ENCODE measurements at regions not wholly inside any gene's neighbourhood (a gene's known extent, or its start where the extent isn't known, plus 50 kb on each side); places are given as distances from the start of the nearest gene placed in this dataset.
"Not testable (repeated sequence)": the region's sequence is repeated elsewhere in the genome, so short reads cannot be mapped to it uniquely, and the experiment has no call there.

- no peak for DNase-seq (ENCODE audit: low spot score)
These were observed 1644.9 kb downstream of the SUCLG1 start for GRCh38 chr2:82814146-82814545.

GRCh38 chr2:82811946-82812345, 1647.1 kb downstream of the SUCLG1 start:
- no peak for DNase-seq (ENCODE audit: low spot score)

- DNase-seq (ENCODE audit: low spot score) = no peak
These were observed 1655.8 kb downstream of the SUCLG1 start for GRCh38 chr2:82803307-82803706.

- DNase-seq (ENCODE audit: low spot score) = no peak
These were observed 1661.6 kb downstream of the SUCLG1 start for GRCh38 chr2:82797469-82797868.

GRCh38 chr2:82796132-82796531, 1662.9 kb downstream of the SUCLG1 start:
- DNase-seq (ENCODE audit: low spot score) = no peak

GRCh38 chr2:82795446-82795845, 1663.6 kb downstream of the SUCLG1 start:
- DNase-seq (ENCODE audit: low spot score) = no peak

GRCh38 chr2:82793711-82794435, 1665.2 kb downstream of the SUCLG1 start:
- DNase-seq (ENCODE audit: low spot score) = no peak

GRCh38 chr2:82792316-82792715, 1666.8 kb downstream of the SUCLG1 start:
- DNase-seq (ENCODE audit: low spot score) = no peak

- no peak for DNase-seq (ENCODE audit: low spot score)
These were observed 1668.7 kb downstream of the SUCLG1 start for GRCh38 chr2:82790206-82791021.

GRCh38 chr2:82789851-82790205, 1669.3 kb downstream of the SUCLG1 start:
- DNase-seq (ENCODE audit: low spot score) = no peak

- no peak for DNase-seq (ENCODE audit: low spot score)
These were observed 1677.7 kb downstream of the SUCLG1 start for GRCh38 chr2:82781176-82781915.

GRCh38 chr2:82780050-82780449, 1679.0 kb downstream of the SUCLG1 start:
- no peak for DNase-seq (ENCODE audit: low spot score)

- DNase-seq (ENCODE audit: low spot score) = no peak
These were observed 1706.7 kb downstream of the SUCLG1 start for GRCh38 chr2:82752396-82752795.

- DNase-seq (ENCODE audit: low spot score) = no peak
These were observed 1710.4 kb downstream of the SUCLG1 start for GRCh38 chr2:82748653-82749052.

GRCh38 chr2:82740527-82740926, 1718.6 kb downstream of the SUCLG1 start:
- no peak for DNase-seq (ENCODE audit: low spot score)

- DNase-seq (ENCODE audit: low spot score) = not testable (repeated sequence)
These were observed 1721.1 kb downstream of the SUCLG1 start for GRCh38 chr2:82737965-82738364.

- DNase-seq (ENCODE audit: low spot score) = no peak
These were observed 1723.7 kb downstream of the SUCLG1 start for GRCh38 chr2:82735336-82735735.

GRCh38 chr2:82731824-82732223, 1727.3 kb downstream of the SUCLG1 start:
- no peak for DNase-seq (ENCODE audit: low spot score)

- DNase-seq (ENCODE audit: low spot score) = no peak
These were observed 1728.3 kb downstream of the SUCLG1 start for GRCh38 chr2:82730811-82731210.

- no peak for DNase-seq (ENCODE audit: low spot score)
These were observed 1731.0 kb downstream of the SUCLG1 start for GRCh38 chr2:82728090-82728489.

- no peak for DNase-seq (ENCODE audit: low spot score)
These were observed 1750.4 kb downstream of the SUCLG1 start for GRCh38 chr2:82708681-82709080.

- no peak for DNase-seq (ENCODE audit: low spot score)
These were observed 1761.8 kb downstream of the SUCLG1 start for GRCh38 chr2:82697231-82697630.

- no peak for DNase-seq (ENCODE audit: low spot score)
These were observed 1764.6 kb downstream of the SUCLG1 start for GRCh38 chr2:82694431-82694830.

Measured in CD4-positive, alpha-beta T cell treated with Interleukin-6 at 100 ng/mL for 8 hours (primary cell).